Activated CD8-positive, alpha-beta memory T cell treated with anti-CD3 and anti-CD28 coated beads for 36 hours (primary cell): ENCODE measurements at regions not wholly inside any gene's neighbourhood (a gene's known extent, or its start where the extent isn't known, plus 50 kb on each side); places are given as distances from the start of the nearest gene placed in this dataset.

Experiments used
- CTCF ChIA-PET: fragments of 350-600 bp; sonication (Branson Sonifier 250); formaldehyde crosslinking; loops from one replicate; lab custom pipeline; 2021; ENCODE audit warnings: antibody characterized with exemption; lab: Charles Lee
- POLR2A ChIA-PET: fragments of 350-600 bp; sonication (Branson Sonifier 250); formaldehyde crosslinking; loops from one replicate; lab custom pipeline; 2021; ENCODE audit warnings: antibody characterized with exemption; lab: Charles Lee

GRCh38 chr12:65593239-65593701, 231.0 kb upstream of the HMGA2 start:
- CTCF ChIA-PET, result no interaction called here
- POLR2A ChIA-PET, result no interaction called here

DNA sequence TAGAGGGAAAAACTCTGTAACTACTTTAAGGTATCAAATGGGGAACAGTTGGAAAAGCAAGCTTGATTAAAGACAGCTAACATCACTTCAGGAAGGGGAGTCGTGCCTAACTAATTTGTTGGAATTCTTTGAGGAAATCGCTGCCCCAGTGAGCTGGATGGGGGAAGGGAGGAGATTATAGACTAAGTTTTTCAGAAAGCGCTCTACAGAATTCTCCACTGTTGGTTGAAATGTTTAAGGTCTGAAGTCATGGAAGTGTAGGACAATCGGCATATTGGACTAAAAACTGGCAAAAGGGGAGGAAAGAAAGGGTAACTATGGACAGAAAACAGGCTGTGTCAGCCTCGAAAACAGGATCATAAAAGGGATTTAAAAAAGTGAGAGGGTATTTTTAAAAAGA, 229.9 kb upstream of the HMGA2 start:
- CTCF ChIA-PET, result no interaction called here
- POLR2A ChIA-PET, result no interaction called here

GRCh38 chr12:65595016-65595560, 229.2 kb upstream of the HMGA2 start:
- CTCF ChIA-PET, result no interaction called here
- POLR2A ChIA-PET, result no interaction called here

GRCh38 chr12:65596514-65597091, 227.7 kb upstream of the HMGA2 start:
- CTCF ChIA-PET, result no interaction called here
- POLR2A ChIA-PET, result no interaction called here

- CTCF ChIA-PET, result no interaction called here
- POLR2A ChIA-PET, result no interaction called here
Observed at GRCh38 chr12:65597527-65597926, 226.8 kb upstream of the HMGA2 start.

DNA sequence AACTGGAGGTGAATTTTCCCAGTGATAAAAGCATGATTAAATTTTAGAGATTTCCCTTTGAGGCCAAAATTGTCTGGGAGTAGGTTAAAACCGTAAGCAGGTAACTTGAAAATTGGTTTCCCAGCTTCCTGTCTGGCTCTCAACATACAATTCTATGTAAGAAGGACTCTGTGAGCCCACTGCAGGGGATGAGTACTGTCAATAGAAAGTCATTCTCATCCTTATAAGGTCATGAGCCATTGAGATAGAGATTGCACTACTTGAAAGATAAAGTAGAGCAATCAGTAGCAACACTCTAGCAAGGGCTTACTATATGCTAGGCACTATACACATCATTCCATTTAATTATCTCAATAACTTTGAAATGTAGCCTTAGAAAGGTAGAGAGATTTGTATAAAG, 225.6 kb upstream of the HMGA2 start:
- CTCF ChIA-PET, result no interaction called here

GRCh38 chr12:65602253-65602609, 222.1 kb upstream of the HMGA2 start:
- POLR2A ChIA-PET, result no interaction called here
- CTCF ChIA-PET, result interaction anchor here (0.7 kb wide), 1 partner anchor 94 kb away, joined by 4 read pairs; no protein-coding TSS in a partner anchor

More for the DNA sequence above, 225.6 kb upstream of the HMGA2 start:
- POLR2A ChIA-PET, result no interaction called here

GRCh38 chr12:65602610-65603295, 221.5 kb upstream of the HMGA2 start:
- POLR2A ChIA-PET, result no interaction called here
- CTCF ChIA-PET, result interaction anchor here (0.7 to 0.9 kb wide), 2 partner anchors 46 to 94 kb away, joined by 3 to 4 read pairs; no protein-coding TSS in a partner anchor

DNA sequence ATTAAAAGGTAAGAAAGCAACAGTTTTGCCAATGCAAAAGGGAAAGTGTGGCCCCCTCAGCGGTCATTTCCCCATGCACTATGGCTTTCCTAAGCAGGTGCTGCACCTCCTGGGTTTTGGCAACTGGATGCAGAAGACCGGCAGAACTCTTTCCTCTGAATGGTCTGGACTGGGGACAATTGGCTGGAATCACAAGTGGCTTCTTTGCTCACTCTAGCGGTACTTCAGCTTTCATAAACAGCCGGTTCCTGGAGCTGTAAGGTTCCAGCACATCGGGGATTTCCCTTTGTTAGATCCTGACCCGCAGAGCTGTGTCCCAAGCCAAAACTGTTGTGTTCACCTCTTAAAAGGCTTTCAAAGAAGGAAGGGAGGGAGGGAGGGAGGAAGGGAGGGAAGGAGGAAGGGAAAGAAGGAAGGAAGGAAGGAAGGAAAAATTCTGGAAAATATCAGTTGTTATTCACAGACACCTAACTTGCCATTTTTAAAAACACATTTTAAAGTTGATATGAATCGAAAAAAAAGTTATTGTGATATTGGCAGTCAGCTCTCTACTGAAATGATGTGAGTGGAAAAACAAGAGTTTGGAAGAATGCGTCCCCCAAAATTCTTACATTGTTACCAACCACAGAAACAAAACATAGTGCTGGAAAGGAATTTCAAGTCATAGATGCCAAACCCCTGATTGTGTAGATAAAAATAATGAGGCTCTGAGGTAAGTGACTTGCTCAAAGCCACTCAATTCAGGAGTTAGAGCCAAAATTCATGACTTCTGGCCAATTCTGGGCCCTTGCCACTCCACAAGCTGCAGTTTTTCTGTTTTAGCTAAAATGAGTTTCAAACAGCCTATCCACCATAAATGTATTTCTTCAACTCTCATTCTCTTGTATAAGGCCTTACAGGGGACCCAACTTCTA, 220.6 kb upstream of the HMGA2 start:
- POLR2A ChIA-PET, result no interaction called here
- CTCF ChIA-PET, result interaction anchor here (0.9 kb wide), 1 partner anchor 45 kb away, joined by 3 read pairs; no protein-coding TSS in a partner anchor

GRCh38 chr12:65605019-65605418, 219.3 kb upstream of the HMGA2 start:
- ChIA-PET CTCF (no interaction called here), POLR2A (no interaction called here)

- POLR2A ChIA-PET, result no interaction called here
- CTCF ChIA-PET, result no interaction called here
Observed at GRCh38 chr12:65606008-65606766, 218.1 kb upstream of the HMGA2 start.

DNA sequence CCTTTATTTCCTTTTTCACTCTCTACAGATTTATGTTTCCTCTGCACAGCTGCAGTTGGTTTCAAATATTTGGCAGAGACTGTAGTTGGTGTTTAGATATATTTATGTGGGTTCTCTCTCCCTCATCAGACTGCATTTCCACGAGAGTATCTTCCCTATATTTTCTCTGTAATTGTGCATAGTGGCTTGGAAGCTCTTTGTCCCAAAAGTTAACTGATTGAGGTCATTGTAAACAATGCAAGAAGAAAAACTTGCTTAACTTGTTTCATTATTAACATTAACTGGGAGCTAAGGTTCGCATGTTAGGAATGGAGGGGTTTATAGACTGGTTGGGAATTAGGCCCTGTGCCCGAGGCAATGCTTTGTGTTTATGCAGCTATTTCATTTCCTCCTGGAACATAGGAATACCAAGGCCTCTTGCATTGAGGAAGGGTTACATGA, 216.9 kb upstream of the HMGA2 start:
- POLR2A ChIA-PET, result no interaction called here
- CTCF ChIA-PET, result no interaction called here

GRCh38 chr12:65608319-65608916, 215.9 kb upstream of the HMGA2 start:
- POLR2A ChIA-PET, result no interaction called here
- CTCF ChIA-PET, result no interaction called here

- POLR2A ChIA-PET, result no interaction called here
Observed at GRCh38 chr12:65609359-65609771, 214.9 kb upstream of the HMGA2 start.

GRCh38 chr12:65611396-65611795, 212.9 kb upstream of the HMGA2 start:
- ChIA-PET POLR2A (no interaction called here), CTCF (no interaction called here)

More at GRCh38 chr12:65609359-65609771, 214.9 kb upstream of the HMGA2 start:
- CTCF ChIA-PET, result no interaction called here

DNA sequence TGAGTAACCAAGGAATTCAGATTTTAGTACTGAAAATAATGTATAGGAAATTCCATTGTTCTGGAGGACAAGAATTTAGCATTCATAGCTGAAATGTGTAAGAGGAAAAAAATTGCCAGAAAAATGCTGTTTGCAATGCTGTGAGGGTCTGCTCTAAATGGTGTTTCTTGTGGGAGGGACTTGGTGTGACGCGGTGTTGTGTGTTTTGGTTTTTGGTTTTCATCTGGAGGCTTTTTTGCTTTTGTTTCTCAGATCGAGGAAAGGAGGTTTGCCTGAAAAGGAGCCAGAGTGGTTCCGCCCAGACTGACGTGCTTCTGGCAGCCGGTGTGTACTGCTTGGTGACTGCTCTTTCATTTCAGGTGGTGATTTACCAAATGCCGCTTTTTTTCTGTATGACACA, 211.8 kb upstream of the HMGA2 start:
- CTCF ChIA-PET, result no interaction called here
- POLR2A ChIA-PET, result interaction anchor here (0.6 kb wide), 1 partner anchor 28 kb away, joined by 6 read pairs; no protein-coding TSS in a partner anchor

DNA sequence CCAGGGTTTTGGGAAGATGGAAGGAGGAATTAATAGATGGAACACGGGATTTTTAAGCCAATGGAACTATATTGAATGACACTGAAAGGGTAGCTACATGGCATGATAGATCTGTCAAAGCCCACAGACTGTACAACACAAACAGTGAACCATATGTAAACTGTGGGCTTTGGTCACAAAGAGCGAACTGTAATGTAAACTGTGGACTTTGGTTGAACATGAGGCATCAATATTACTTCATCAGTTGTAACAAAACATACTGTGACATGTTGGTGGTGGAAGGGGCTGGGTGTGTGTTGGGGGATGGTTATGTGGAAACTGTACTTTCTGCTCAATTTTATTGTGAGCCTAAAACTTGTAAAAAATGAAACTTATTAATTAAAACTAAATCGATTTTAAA, 210.6 kb upstream of the HMGA2 start:
- ChIA-PET CTCF (no interaction called here), POLR2A (no interaction called here)

DNA sequence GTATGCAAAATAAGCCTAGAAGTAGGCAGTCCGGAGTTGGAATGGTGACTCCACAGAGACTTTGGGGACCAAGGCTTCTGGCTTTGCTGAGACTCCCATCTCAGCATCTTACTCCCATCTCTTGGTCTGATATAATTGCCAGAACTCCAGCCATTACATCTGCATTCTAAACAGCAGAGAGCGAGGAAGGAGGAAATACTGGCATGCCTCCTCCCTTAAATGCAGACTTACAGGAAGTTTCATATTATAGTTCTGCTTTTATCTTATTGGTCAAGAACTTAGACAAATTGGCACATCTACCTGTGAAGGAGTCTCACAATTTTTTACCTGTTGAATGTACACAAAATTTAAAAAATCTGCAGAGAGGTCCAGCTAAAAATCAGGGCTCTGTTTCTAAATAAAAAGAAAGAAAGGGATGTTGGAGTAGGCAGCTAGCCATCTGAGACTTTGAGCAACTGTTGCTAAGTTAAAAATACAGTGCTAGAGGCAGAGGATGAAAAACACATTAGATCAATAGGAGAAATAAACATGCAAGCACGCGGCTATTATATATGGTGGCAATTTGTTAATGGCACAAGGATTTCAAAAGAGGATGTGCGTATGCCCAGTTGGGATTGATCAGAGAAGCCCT, 209.9 kb upstream of the HMGA2 start:
- POLR2A ChIA-PET, result no interaction called here

More for the DNA sequence above, 209.9 kb upstream of the HMGA2 start:
- CTCF ChIA-PET, result no interaction called here
